ENCODE measurements at regions not wholly inside any gene's neighbourhood (a gene's known extent, or its start where the extent isn't known, plus 50 kb on each side); places are given as distances from the start of the nearest gene placed in this dataset.
"Not testable (repeated sequence)": the region's sequence is repeated elsewhere in the genome, so short reads cannot be mapped to it uniquely, and the experiment has no call there.

DNA sequence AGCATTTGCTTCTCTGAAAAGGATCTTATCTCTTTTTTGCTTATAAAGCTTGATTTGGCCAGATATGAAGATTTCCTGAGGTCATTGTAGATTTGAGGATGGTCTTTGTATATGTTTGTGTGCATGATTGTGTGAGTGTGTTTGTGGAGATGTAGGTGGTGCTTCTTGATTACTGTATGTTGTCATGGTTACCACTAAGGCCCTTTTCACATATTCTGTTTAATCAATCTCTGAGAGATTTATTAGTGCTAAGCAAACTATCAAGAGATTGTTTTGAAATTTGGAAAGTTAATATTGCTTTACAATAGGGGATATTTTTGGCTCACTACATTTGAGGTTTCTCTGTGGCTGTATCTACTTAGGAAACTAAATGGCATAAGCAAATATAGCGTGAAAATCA is 191.7 kb downstream of the S1PR1 start:
- DNase-seq = no peak

DNA sequence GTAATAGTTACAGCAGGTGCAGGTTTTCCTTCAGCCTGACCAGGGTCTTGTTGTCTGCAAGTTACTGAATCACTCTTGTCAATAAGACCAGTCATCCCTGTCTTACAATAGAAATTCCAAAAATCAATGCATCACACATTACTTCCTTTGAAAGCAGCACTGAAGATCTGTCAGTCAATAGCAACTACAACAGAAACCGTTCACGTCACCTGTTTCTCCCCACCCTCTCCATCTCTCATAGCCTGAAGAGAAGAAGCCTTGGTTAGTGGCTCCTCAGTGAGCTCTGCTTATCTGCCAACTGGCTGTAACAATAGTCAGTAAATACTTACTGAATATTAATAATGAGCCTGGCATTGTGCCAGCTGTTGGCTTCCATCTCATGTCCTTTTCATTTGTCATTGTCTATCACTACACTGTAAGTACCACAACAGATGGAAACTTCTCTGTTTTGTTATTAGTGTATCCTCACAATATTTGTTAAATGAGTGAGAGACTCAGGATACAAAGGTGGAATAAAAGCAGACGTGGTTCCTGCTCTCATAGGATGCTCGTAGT is 195.2 kb downstream of the S1PR1 start:
- DNase-seq = no peak

DNA sequence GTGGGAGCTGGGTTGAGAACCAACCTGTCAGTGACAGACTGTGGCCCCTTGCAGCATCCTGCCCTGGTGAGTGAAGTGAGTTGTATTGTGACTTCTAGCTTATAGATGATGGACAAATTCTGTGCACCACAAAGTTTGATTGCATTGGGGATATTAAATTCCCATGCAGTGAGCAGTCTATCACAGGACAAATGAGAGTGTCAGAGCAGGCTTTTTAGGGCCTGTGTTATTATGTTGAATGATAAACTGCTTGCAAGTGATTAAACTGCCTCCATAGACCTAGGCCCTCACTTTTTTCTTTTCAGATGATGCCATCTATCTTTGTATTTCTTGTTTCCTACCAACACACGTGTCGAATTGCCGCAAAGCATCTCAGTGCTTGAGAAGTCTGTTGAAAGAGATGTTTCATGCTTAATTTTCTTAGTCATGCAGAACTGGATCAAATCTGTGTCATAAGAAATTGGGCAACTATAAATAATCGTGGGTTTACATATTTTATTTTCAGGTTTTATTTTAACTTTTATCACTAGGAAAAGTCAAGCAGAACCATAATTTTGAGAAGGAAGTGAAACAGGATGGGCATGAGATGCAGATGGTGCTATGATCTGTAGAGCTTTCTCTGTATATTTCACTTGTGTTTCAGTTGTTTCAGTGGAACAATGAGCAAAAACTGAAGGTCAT is 199.2 kb downstream of the S1PR1 start:
- DNase-seq = no peak

DNA sequence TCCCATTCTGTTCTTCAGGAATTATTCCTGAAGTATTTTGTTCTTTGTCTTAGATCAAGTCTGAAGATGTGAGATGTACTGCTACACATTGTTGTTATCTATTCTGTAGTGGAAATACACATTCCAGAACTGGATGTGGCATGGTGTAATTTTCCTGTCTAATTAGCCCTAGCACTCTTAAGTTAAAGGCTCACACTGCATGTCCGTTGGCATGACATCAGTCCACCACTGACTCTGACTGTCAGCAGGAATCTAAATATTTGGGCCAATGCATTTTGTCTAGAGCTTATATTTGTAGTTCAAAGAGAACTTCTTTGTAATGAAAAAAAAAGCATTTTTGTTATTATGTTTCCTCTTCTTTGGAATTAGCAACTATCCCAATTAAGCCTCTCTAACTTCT is 201.0 kb downstream of the S1PR1 start:
- no peak for DNase-seq

DNA sequence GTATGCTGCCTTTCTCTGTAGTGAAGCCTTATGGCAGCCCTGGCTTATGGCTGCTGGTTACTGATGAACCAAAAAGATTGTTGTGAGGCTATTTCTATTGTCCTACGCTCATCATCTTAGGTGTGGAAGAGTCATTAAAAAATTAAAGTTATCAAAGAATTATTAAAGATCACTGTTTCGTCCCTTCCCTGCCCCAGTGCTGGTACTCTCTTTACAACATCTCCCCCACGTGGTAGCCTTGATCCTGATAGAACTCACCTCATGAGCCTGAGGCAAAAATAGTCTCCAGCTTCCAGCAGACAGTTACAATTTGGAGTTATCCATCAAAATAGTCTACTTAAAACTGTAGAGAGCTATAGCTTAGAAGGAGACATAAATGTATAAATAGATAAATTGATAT is 201.5 kb downstream of the S1PR1 start:
- DNase-seq = no peak

DNA sequence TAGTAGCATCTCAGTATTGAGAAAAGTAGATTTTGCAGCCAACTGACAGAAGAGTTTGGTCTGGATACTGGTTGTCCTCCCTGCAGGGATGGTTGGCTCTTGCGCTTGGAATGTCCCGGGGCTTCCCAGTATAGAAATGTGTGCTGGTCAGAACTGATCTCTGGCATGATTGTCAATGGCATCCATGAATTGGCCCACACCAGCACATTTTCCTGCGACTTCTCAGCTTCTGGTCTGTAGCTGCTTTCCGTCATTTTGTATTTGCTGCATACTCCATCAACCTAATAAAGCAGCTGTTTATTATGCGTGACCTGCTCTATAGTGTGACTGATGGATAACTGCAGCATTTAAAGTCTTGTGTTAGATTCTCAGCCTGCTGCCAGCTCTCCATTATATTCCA is 203.7 kb downstream of the S1PR1 start:
- no peak for DNase-seq

DNA sequence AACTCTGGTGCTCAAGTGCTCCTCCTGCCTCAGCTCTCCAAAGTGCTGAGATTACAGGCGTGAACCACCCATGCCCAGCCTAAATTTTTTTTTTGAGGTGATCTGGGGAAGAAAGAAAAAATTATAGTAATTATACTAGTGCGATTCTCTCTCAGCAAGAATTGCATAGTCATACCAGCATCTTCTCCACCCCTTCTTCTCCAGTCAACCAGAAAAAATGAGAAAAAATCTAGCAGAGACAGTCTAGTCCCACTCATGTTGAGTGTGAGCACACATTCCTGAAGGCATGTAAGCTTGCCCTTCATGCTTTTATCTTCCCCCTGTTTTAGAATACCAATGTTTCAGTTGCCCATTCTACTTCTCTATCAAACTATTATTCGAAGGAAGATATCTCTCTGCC is 207.6 kb downstream of the S1PR1 start:
- no peak for DNase-seq

DNA sequence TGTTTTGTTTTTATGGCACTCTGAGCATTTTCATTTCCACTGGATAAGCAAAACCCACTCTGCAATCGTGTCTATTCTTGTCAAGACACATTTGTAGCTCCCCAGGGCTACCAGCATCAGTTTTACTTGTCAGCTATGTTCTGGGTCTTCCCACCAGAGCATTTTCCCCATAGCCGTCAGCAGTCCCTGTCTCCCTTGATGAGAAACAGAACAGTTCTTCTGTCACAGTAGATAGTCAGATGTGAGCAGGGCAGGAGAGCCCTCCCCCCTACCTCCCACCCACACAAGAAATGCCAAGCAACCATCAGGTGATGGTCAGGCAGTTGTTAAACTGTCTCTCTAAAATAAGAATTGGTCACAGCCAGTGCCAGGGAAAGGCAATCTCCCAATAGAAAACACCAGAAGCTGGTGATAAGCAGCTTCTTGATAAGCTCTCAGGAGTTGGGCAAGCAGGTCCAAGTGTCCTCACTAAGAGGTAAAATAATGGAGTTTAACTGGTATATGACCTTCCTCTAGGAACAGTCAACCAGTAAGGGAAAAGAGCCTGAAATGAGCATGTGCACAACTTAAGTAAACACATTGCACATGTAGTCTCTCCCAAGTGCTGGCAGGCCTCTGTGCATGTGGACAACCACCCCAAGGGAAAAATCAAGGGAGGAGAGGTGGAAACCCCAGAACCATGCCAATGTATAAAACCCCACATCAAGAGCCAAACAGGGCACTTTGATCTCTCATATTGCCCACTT is 208.2 kb downstream of the S1PR1 start:
- no peak for DNase-seq

DNA sequence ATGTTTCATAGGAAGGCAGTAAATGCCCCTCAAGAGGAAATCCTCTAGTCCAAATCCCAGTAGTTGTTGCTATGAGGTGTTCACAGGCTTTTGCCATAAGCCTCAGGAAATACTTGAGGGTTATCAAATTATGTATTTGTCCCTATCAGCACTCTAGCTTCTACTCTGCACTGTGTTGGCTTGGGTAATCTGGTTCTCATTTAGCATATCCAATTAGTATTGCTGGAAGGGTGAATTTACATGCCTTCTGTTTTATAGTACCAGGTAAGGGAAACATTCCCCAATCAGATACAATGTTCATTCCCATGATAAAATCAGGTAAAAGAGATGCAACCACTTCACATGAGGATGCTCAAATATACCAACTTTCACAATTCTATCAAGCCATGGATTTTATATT is 211.2 kb downstream of the S1PR1 start:
- DNase-seq = no peak

DNA sequence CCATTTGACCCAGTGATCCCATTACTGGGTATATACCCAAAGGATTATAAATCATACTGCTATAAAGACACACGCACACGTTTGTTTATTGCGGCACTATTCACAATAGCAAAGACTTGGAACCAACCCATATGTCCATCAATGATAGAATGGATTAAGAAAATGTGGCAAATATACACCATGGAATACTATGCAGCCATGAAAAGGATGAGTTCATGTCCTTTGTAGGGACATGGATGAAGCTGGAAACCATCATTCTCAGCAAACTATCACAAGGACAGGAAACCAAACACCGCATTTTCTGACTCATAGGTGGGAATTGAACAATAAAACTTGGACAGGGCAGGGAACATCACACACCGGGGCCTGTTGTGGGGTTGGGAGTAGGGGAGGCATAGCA is 213.9 kb downstream of the S1PR1 start:
- not testable (repeated sequence) for DNase-seq

DNA sequence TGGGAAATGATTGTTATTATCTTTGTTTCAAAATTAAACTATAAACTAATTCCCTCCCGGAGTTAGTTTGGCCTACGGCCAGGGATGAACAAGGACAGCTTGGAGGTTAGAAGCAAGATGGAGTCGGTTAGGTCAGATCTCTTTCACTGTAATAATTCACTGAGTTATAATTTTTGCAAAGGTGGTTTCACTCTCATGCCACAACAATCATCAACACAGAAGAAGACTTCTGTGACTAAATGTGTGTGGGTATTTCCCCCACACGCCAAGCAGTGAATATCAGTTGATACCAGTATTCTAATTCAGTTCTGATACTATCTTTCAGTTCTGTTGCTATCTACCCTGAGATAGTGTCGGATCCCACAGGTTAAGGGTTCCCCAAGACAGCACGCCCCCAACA is 215.1 kb downstream of the S1PR1 start:
- DNase-seq = peak; percentile 51

DNA sequence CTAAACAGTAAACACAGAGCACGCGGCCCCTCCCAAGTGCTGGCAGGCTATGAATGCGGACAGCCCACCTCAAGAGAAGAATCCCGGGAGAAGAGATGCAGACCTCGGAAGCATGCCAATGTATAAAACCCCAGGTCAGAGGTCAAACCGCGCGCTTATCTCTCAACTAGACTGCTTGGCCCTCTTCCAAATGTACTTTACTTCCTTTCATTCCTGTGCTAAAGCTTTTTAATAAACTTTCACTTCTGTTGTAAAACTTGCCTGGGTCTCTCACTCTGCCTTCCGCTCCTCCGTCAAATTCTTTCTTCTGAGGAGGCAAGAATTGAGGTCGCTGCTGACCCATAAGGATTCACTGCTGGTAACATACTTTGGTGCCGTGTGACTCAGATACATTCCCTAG is 216.0 kb downstream of the S1PR1 start:
- DNase-seq = no peak

DNA sequence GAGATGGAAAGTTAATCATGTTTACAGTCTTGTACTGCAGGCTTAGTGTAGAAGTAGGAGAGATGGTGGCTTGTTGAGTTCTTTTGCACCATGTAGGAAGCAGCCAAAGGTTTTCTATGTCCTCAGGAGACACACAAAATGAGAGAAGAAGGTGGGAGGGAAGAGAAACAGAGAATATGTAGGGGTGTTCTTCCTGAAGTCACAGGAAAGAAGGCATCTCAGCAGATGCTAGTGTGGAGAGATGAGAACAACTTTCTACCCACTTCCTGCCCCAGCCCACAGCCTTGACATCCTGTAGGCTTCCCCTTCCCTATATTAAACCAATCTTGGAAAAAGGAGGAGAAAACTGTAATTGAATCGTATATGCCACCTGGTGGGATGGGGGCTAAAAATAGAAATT is 217.0 kb downstream of the S1PR1 start:
- peak; percentile 15 for DNase-seq

DNA sequence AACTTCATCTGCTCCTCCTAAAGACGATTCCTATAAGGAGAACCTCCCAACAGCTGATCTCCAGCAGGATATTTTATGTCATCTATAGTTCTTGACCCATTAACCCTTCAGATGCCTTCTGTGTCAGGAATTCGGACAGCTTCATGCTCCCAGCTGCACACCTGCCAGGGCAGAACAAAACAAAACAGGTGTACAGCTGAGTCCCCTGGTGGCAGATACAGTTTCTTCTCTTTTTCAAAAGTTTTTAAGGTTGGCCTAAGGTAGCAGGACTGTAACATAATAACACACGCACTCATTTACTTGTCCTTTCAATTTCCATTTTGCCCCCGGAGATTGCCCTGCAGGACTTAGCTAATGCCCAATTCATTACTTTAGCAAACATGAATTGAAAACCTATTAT is 218.3 kb downstream of the S1PR1 start:
- no peak for DNase-seq

DNA sequence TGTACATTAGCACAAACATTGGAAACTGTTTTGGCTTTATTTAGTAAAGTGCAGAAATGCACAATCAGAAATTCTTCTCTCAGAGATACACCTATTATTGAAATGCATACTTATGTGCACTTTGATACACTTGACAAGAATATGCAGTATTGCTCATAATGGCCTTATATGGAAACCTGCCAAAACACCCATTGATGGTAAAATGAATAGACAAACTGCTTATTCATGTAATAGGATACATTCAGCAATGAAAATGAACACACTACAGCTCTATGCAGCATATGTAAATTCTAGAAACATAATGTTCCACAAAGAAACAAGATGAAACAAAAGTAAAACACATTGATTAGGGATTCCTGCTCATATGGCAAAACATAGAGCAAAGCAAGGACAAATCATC is 223.9 kb downstream of the S1PR1 start:
- no peak for DNase-seq

DNA sequence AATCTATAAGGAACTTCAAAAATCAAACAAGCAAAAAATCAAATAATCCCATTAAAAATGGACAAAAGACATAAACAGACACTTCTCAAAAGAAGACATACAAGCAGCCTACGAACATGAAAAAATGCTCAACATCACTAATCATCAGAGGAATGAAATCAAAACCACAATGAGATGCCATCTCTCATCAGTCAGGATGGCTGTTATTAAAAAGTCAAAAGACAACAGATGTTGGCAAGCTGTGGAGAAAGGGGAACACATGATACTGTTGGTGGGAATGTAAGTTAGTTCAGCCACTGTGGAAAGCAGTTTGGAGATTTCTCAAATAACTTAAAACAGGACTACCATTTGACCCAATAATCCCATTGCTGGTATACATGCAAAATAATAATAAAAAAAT is 226.4 kb downstream of the S1PR1 start:
- DNase-seq = no peak

DNA sequence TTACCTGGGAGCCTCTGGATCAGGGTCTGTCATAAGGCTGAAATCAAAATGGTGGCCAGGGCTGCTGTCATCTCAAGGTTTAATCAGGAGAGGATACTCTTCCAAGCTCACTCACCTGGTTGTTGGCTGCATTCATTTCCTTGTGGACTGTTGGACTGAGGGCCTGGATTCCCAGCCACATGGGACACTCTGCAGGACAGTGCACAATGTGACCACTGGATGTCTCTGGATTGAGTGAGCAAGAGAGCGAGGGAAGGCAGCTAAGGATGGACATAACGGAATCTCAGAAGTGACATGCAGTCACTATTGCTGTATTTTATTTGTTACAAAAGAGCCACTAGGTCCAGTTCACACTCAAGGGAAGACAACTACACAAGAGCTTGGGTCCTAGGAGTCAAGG is 229.1 kb downstream of the S1PR1 start:
- DNase-seq = no peak

DNA sequence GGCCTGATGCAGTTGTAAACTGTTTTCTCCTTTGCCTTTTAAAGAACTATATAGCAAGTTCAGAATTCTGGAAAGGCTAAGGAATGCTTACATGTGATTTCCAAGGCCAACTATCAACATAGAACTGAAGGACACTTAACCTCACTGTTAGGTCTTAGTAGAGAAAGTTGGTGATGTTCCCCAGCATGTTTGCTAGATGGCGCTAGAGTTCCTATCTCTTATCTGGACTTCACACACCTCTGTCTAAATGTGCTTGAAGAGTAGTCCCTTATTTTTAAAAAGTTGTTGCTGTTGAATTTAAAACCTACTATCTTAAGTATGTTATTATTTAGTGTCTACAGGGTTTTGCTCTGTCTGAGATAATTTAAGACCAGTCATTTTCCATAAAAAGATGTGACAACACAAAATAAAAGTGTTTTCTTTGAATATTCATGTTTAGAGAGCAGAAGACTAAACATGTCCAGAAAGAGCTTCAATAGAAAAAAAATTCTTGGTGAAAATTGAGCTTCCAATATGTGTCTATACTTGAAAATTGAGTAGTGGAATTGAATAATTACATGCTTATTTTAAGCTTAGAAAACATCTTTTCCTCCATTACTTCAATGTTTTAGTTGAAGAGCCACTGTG is 237.3 kb downstream of the S1PR1 start:
- no peak for DNase-seq

DNA sequence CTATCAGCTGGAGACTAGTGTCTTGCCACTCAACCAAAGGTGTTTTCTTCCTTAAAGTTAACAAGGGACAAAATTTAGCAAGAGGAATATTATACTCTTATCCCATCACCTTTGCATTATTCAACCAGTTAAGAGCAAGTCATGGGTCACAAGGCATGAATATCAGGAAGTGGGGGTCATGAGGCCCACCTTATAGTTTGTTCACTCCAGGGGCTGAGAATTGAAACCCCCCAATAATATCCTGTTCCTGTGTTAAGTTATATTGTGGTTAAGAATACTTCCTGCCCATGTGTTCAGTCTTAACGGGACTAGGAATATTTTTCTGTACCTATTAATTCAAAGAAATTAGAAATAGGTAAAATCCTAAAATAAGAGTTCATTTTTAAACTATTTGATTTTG is 239.7 kb downstream of the S1PR1 start:
- no peak for DNase-seq

DNA sequence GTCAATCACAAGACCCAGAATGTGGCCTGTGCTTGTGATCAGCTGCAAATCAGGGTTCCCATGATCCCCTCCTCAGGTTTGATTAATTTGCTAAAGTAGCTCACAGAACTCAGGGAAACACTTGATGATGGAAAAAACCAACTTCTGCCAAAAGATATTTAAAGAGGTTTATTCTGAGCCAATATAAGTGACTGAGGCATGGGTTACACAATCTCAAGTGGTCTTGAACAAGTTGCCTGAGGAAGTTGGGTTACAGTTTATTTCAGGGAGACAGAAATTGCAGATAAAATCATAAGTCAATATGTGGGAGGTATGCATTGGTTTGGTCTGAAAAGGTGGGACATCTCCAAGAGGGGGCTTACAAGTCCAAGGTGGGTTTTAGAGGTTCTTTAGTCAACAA is 243.1 kb downstream of the S1PR1 start:
- DNase-seq = no peak

DNA sequence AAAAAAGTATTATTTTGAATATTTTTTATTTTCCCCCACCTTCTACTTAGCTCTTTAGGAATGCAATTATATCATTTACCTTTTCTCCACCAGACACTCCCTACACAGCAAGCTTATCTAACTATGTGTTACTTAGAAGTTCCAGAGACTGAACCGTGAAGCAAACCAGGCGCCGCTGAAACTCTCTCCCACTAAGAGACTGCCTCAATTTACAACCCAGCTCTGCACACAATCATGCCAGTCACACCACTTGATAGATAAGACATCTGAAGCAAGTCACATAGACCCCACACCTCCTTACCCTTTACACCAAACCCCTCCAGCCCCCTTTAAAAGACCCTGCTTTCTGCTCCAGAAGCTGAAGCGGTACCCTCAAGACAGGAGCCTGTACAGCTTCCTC is 245.5 kb downstream of the S1PR1 start:
- no peak for DNase-seq

DNA sequence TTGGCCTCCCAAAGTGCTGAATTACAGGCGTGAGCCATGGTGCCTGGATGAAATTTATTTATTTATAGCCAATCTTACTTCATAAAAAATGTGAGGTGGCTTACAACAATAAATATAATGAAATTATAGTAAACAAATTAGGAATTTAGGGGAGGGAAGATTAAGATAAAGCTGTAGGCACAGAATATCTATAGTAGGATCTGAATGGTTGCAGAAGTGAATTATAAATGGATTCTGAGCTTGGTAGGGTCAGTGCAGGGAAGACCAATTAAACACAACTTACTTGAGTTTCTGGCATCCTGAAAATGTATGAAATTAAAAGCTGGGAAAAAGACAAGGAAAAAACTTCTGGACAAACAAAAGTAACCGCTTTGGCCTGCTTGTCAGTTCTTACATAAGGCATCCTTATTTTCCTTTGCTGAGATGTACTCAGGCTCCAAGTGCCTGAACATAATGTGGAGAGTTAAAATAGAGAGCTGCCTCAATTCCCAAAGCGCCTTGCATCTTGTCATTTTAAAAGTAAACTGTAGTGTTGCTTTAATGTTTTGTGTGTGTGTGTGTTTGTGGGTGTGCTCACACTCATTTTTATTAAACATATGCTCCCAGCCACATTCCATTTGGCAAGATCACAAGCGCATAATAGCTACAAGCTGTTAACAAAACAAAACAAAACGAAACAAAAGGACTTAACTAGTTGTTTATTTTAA is 247.3 kb downstream of the S1PR1 start:
- DNase-seq = no peak

DNA sequence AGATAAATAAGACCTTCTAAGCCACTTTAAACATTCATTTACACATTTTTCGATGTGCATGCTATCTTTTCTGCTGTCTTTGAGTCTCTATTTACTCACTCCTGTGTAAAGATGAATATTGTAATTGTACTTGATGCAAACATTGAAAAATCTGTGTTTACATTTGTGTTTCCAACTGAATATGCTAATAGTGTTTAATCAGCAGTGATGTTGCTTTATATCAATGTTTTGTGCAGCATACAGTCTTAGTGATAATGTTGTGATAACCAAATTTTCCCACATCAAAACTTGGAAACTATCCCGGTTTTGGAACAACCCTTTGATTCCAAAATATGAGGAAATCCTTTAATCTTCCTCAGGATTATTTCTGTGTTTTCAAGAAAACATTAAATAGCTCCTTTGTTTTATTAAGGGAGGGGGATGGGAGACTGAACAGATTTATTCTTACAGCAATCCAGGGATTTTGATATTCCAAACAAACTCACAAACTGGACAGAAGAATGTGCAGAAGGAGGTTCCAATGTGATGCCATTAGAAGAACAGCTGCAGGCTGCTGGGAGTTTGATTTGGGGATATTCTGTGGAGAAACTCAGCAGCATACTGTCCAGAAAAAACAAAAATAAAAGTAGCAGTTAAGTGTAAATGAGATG is 248.0 kb downstream of the S1PR1 start:
- no peak for DNase-seq
